Stomach (tissue), 4 donors: ENCODE measurements at regions not wholly inside any gene's neighbourhood (a gene's known extent, or its start where the extent isn't known, plus 50 kb on each side); places are given as distances from the start of the nearest gene placed in this dataset.

Experiments
- CTCF ChIP-seq, 7 experiments: fragments of 450-650 bp in 4 of 7; fragments of 200-600 bp in 3 of 7; sonication (generic) in 3 of 7; IDR thresholded peaks; one replicate each; pipeline ENCODE4 v1.5.1; 2016 to 2019; ENCODE audit warnings: antibody characterized with exemption in 7 of 7, control low read depth in 2 of 7, mild to moderate bottlenecking in 1 of 7
- EP300 ChIP-seq: sonication (generic); formaldehyde crosslinking; IDR thresholded peaks from one replicate; pipeline ENCODE4 v1.6.1; 2017; ENCODE audit warnings: antibody characterized with exemption
- POLR2A ChIP-seq, 4 donors: fragments of 450-650 bp; IDR thresholded peaks; one replicate each; pipeline ENCODE4 v1.6.1; 2016; ENCODE audit warnings: antibody characterized with exemption in 4 of 4, control low read depth in 2 of 4, mild to moderate bottlenecking in 1 of 4, moderate library complexity in 1 of 4
- POLR2AphosphoS5 ChIP-seq, 3 donors: sonication (generic); formaldehyde crosslinking; IDR thresholded peaks; one replicate each; pipeline ENCODE4 v1.6.1; 2016; ENCODE audit warnings: antibody characterized with exemption in 3 of 3

GRCh38 chr2:5482929-5483331 is 209.3 kb upstream of the SOX11 start:
- TF ChIP-seq CTCF (IDR thresholded peaks at IDR 0.05) (no peak), POLR2A (IDR thresholded peaks at IDR 0.05) (no peak), EP300 (no peak), POLR2AphosphoS5 (IDR thresholded peaks at IDR 0.05) (no peak)
